ENCODE measurements at regions not wholly inside any gene's neighbourhood (a gene's known extent, or its start where the extent isn't known, plus 50 kb on each side); places are given as distances from the start of the nearest gene placed in this dataset.

- no peak for DNase-seq
- H3K9me3 ChIP-seq: no peaks in the 10 kb centered on the region
- H3K27ac ChIP-seq: no peak overlapping the region
- no peaks in the 10 kb centered on the region for H3K36me3 ChIP-seq
- no peaks in the 10 kb centered on the region for H3K27me3 ChIP-seq
- H3K4me1 ChIP-seq: no peaks in the 10 kb centered on the region
- H3K4me3 ChIP-seq: no peak overlapping the region
- no peak for TF ChIP-seq POLR2A (IDR thresholded peaks at IDR 0.05)
- TF ChIP-seq CTCF (IDR thresholded peaks at IDR 0.05): no peak
These were observed 181.7 kb upstream of the HDAC4 start for GRCh38 chr2:239582476-239582875.

GRCh38 chr2:239581352-239581901 is 180.6 kb upstream of the HDAC4 start:
- Histone ChIP-seq H3K27me3 (no peaks in the 10 kb centered on the region), H3K4me3 (no peak overlapping the region), H3K36me3 (no peaks in the 10 kb centered on the region), H3K9me3 (no peaks in the 10 kb centered on the region), H3K27ac (no peak overlapping the region), H3K4me1 (no peaks in the 10 kb centered on the region)
- peak in 1 of 3 donors; percentile 43 for DNase-seq
- no peak for TF ChIP-seq CTCF (IDR thresholded peaks at IDR 0.05)
- TF ChIP-seq POLR2A (IDR thresholded peaks at IDR 0.05): no peak

GRCh38 chr2:239580199-239580527 is 179.3 kb upstream of the HDAC4 start:
- Histone ChIP-seq H3K4me1 (no peaks in the 10 kb centered on the region), H3K36me3 (no peaks in the 10 kb centered on the region), H3K27ac (no peak overlapping the region), H3K4me3 (no peak overlapping the region), H3K27me3 (no peaks in the 10 kb centered on the region), H3K9me3 (no peaks in the 10 kb centered on the region)
- TF ChIP-seq CTCF (IDR thresholded peaks at IDR 0.05): no peak
- no peak for TF ChIP-seq POLR2A (IDR thresholded peaks at IDR 0.05)
- no peak for DNase-seq

- Histone ChIP-seq H3K27me3 (no peaks in the 10 kb centered on the region), H3K9me3 (no peaks in the 10 kb centered on the region), H3K4me3 (no peak overlapping the region), H3K4me1 (no peaks in the 10 kb centered on the region), H3K27ac (no peak overlapping the region), H3K36me3 (no peaks in the 10 kb centered on the region)
- DNase-seq: no peak
- TF ChIP-seq POLR2A (IDR thresholded peaks at IDR 0.05) (no peak), CTCF (IDR thresholded peaks at IDR 0.05) (no peak)
These were observed 178.8 kb upstream of the HDAC4 start for GRCh38 chr2:239579524-239580198.

- DNase-seq: peak in 1 of 3 donors; percentile 14
These were observed 178.3 kb upstream of the HDAC4 start for GRCh38 chr2:239579081-239579480.

More at GRCh38 chr2:239579081-239579480, 178.3 kb upstream of the HDAC4 start:
- Histone ChIP-seq H3K27me3 (no peaks in the 10 kb centered on the region), H3K9me3 (no peaks in the 10 kb centered on the region), H3K36me3 (no peaks in the 10 kb centered on the region), H3K4me1 (no peaks in the 10 kb centered on the region), H3K4me3 (no peak overlapping the region), H3K27ac (no peak overlapping the region)
- TF ChIP-seq CTCF (IDR thresholded peaks at IDR 0.05) (no peak), POLR2A (IDR thresholded peaks at IDR 0.05) (no peak)
